HepG2 (cell line): ENCODE measurements at regions not wholly inside any gene's neighbourhood (a gene's known extent, or its start where the extent isn't known, plus 50 kb on each side); places are given as distances from the start of the nearest gene placed in this dataset.

ENCODE experiments used
- ATAC-seq: fragments of 200-7000 bp; cut with Tn5 transposase; 3 replicates; pipeline ENCODE4 v1.9.1; 2020; ENCODE audit warnings: mild to moderate bottlenecking, moderate library complexity
- BruUV-seq: library from RNA; stranded (reverse); fragments of 400-500 nt; replicated peaks from 2 replicates; lab custom pipeline; 2021; lab: Mats Ljungman, UMichigan
- CTCF ChIA-PET: fragments of 300-600 bp; formaldehyde crosslinking; extraction: SDS; loops from one replicate; lab custom pipeline; 2021; ENCODE audit warnings: low total read pairs, inconsistent platforms, low intra/inter-chr PET ratio; lab: Yijun Ruan, JAX
- POLR2A ChIA-PET: fragments of 350-600 bp; sonication (Branson Sonifier 250); formaldehyde crosslinking; loops from one replicate; lab custom pipeline; 2020; ENCODE audit warnings: antibody characterized with exemption, inconsistent platforms; lab: Yijun Ruan, JAX
- DNase-seq: peaks from one replicate; pipeline ENCODE4 v3.0.0-alpha.2; 2015; ENCODE audit warnings: low spot score
- FAIRE-seq: peaks from 3 replicates; lab custom pipeline; 2011; peaks lifted over from hg19 to GRCh38; lab: Jason Lieb, UNC
- H2AFZ ChIP-seq: one replicate; pipeline ENCODE4 v1.6.1; 2011; ENCODE audit warnings: low read length, inconsistent platforms
- H3K27ac ChIP-seq: fragments of 300-600 bp; 3 replicates; pipeline ENCODE4 v1.8.0; 2011; ENCODE audit warnings: mixed run types, mild to moderate bottlenecking, mixed read lengths, low read length, inconsistent platforms; ENCODE audit not compliant: insufficient read depth; ENCODE audit errors: extremely low read length
- H3K27me3 ChIP-seq, 2 experiments: fragments of 200-600 bp in 1 of 2; 2 replicates in 1 of 2; 3 replicates in 1 of 2; pipeline versions ENCODE4 v1.6.0 to v1.8.0; 2011; ENCODE audit warnings: low read length in 2 of 2, mild to moderate bottlenecking in 2 of 2, moderate library complexity in 2 of 2, inconsistent platforms in 1 of 2; ENCODE audit not compliant: insufficient read depth in 2 of 2, control insufficient read depth in 1 of 2
- H3K36me3 ChIP-seq, 2 experiments: fragments of 200-600 bp in 1 of 2; replicated peaks in 1 of 2; 2 replicates in 1 of 2; 3 replicates in 1 of 2; pipeline versions ENCODE4 v1.5.1 to v1.8.0; 2011; ENCODE audit warnings: low read length in 2 of 2, inconsistent platforms in 1 of 2; ENCODE audit not compliant: insufficient read depth in 2 of 2, control insufficient read depth in 1 of 2
- H3K4me1 ChIP-seq: 2 replicates; pipeline ENCODE4 v1.5.1; 2012; ENCODE audit warnings: low read length, inconsistent platforms; ENCODE audit not compliant: insufficient read depth
- H3K4me2 ChIP-seq: 2 replicates; pipeline ENCODE4 v1.6.0; 2011; ENCODE audit warnings: low read depth, low read length, inconsistent platforms
- H3K4me3 ChIP-seq, 3 experiments: fragments of 200-600 bp in 1 of 3; sonication (generic), shearing (Covaris generic) in 1 of 3; replicated peaks in 1 of 3; 2 replicates each; pipeline ENCODE4 v1.5.1; 2011 to 2016; ENCODE audit warnings: low read length in 3 of 3, inconsistent platforms in 2 of 3, low read depth in 2 of 3, mild to moderate bottlenecking in 2 of 3, control low read depth in 1 of 3, mixed read lengths in 1 of 3; ENCODE audit not compliant: insufficient read depth in 1 of 3
- H3K79me2 ChIP-seq: one replicate; pipeline ENCODE4 v1.6.1; 2011; ENCODE audit warnings: low read length, inconsistent platforms; ENCODE audit not compliant: insufficient read depth
- H3K9ac ChIP-seq: 2 replicates; pipeline ENCODE4 v1.6.0; 2011; ENCODE audit warnings: mild to moderate bottlenecking, low read depth, low read length, inconsistent platforms; ENCODE audit not compliant: insufficient read depth
- H3K9me3 ChIP-seq: 2 replicates; pipeline ENCODE4 v1.5.1; 2012; ENCODE audit warnings: mild to moderate bottlenecking, low read length
- H4K20me1 ChIP-seq: 2 replicates; pipeline ENCODE4 v1.6.0; 2011; ENCODE audit warnings: inconsistent platforms, mild to moderate bottlenecking, low read length, moderate library complexity; ENCODE audit not compliant: insufficient read depth
- FOXP1 ChIP-seq, 2 experiments: fragments of 450-650 bp in 1 of 2; IDR thresholded peaks; 2 replicates each; pipeline ENCODE4 v1.6.1; 2017 to 2018; ENCODE audit warnings: antibody characterized with exemption in 1 of 2
- GMEB2 ChIP-seq: IDR thresholded peaks from 2 replicates; pipeline ENCODE4 v1.6.1; 2016; ENCODE audit warnings: missing biosample characterization, missing genetic modification reagents, low read depth
- HCFC1 ChIP-seq: fragments of 150-350 bp; IDR thresholded peaks from 2 replicates; pipeline ENCODE4 v1.6.1; 2014; ENCODE audit warnings: low read depth, low read length
- NFIC ChIP-seq: IDR thresholded peaks from 2 replicates; pipeline ENCODE4 v1.6.1; 2012; ENCODE audit warnings: mild to moderate bottlenecking, low read length, inconsistent platforms
- POGK ChIP-seq: sonication (generic); formaldehyde crosslinking; conservative IDR thresholded peaks from 2 replicates; pipeline ENCODE4 v1.8.0; 2022; ENCODE audit warnings: mild to moderate bottlenecking, moderate library complexity, missing genetic modification reagents
- SRSF9 ChIP-seq: fragments of 200-400 bp; formaldehyde crosslinking; IDR thresholded peaks from 2 replicates; pipeline ENCODE4 v1.6.1; 2018; ENCODE audit warnings: borderline replicate concordance, mild to moderate bottlenecking, low read depth, low read length; ENCODE audit not compliant: insufficient read depth, poor library complexity, severe bottlenecking
- XRCC5 ChIP-seq: fragments of 200-400 bp; formaldehyde crosslinking; optimal IDR thresholded peaks from 2 replicates; pipeline ENCODE3; 2017; ENCODE audit warnings: mild to moderate bottlenecking, low read length
- ZFY ChIP-seq: sonication (generic); formaldehyde crosslinking; IDR thresholded peaks from 2 replicates; pipeline ENCODE4 v1.4.0; 2020; ENCODE audit warnings: missing genetic modification reagents
- ZNF607 ChIP-seq: sonication (generic); formaldehyde crosslinking; IDR thresholded peaks from 2 replicates; pipeline ENCODE4 v1.5.1; 2020; ENCODE audit warnings: missing genetic modification reagents, mild to moderate bottlenecking, borderline replicate concordance
- ZNF703 ChIP-seq: sonication (generic); formaldehyde crosslinking; IDR thresholded peaks from 2 replicates; pipeline ENCODE4 v1.5.1; 2020; ENCODE audit warnings: missing genetic modification reagents, mild to moderate bottlenecking, moderate library complexity, borderline replicate concordance
- WGBS: methylation state at CpG from one replicate; pipeline ENCODE4 v1.1.6; 2017; ENCODE audit warnings: low lambda C conversion rate; 5-methylcytosine and 5-hydroxymethylcytosine counted together
- in situ Hi-C: cut with HindIII; loops from 2 replicates; pipeline ENCODE4 v1.10.0; 2017; ENCODE audit warnings: low pct_unique_long_range_greater_than_20kb; ENCODE audit not compliant: extremely low pct_ligation_motif_present
- intact Hi-C: fragments of 100-400 bp; cut with micrococcal nuclease; formaldehyde crosslinking; loops from one replicate; pipeline ENCODE4 v1.10.0; 2022; ENCODE audit not compliant: unreplicated experiment

GRCh38 chr2:189267491-189267890, 87.9 kb upstream of the COL5A2 start:
- in situ Hi-C loops (no loop called here), intact Hi-C loops (no loop called here)
- ChIA-PET POLR2A (no interaction called here), CTCF (no interaction called here)
- no peak overlapping the region for H3K4me2 ChIP-seq
- no peaks in the 10 kb centered on the region for H3K27me3 ChIP-seq
- H3K79me2 ChIP-seq = no peaks in the 10 kb centered on the region
- no peak overlapping the region for H3K4me3 ChIP-seq
- H3K4me1 ChIP-seq = no peaks in the 10 kb centered on the region
- no peak for DNase-seq
- H3K9me3 ChIP-seq = no peaks in the 10 kb centered on the region
- no TSS peak for BruUV-seq
- no peak for FAIRE-seq
- no peaks in the 10 kb centered on the region for H4K20me1 ChIP-seq
- H3K9ac ChIP-seq = no peak overlapping the region
- H2AFZ ChIP-seq = no peak overlapping the region
- ATAC-seq = no peak
- WGBS = 13% methylated on average over 2 of the region's 2 CpGs
- H3K36me3 ChIP-seq = no peaks in the 10 kb centered on the region
- no peak for TF ChIP-seq GMEB2 (CRISPR knock-in tag)
- no peak for TF ChIP-seq NFIC
- no peak for TF ChIP-seq ZNF703 (CRISPR knock-in tag)
- no peak for TF ChIP-seq POGK (CRISPR knock-in tag)
- TF ChIP-seq XRCC5 = no peak
- no peak for TF ChIP-seq ZNF607 (CRISPR knock-in tag)
- no peak for TF ChIP-seq HCFC1
- no peak for TF ChIP-seq SRSF9
- no peak for TF ChIP-seq ZFY (CRISPR knock-in tag)
- TF ChIP-seq FOXP1 (IDR thresholded peaks at IDR 0.05) = no peak
- TF ChIP-seq FOXP1 (CRISPR knock-in tag; IDR thresholded peaks at IDR 0.05) = no peak
- H3K27ac ChIP-seq = no peak overlapping the region
